PFSK-1 (cell line): ENCODE measurements at regions not wholly inside any gene's neighbourhood (a gene's known extent, or its start where the extent isn't known, plus 50 kb on each side); places are given as distances from the start of the nearest gene placed in this dataset.

ENCODE experiments used
- FOXP2 ChIP-seq: optimal IDR thresholded peaks from 2 replicates; pipeline ENCODE3; 2011; ENCODE audit warnings: borderline replicate concordance, control low read depth, inconsistent platforms; ENCODE audit not compliant: insufficient read depth; ENCODE audit errors: extremely low read length, extremely low read depth
- POLR2AphosphoS5 ChIP-seq: IDR thresholded peaks from 2 replicates; pipeline ENCODE4 v1.6.1; 2012; ENCODE audit warnings: low read depth, mild to moderate bottlenecking, control low read depth, low read length, moderate library complexity
- REST ChIP-seq, 2 experiments: IDR thresholded peaks; 2 replicates each; pipeline versions ENCODE4 v1.6.1 to v1.8.0; 2011 to 2012; ENCODE audit warnings: low read depth in 2 of 2, low read length in 2 of 2, control low read depth in 1 of 2, inconsistent platforms in 1 of 2, mild to moderate bottlenecking in 1 of 2, moderate library complexity in 1 of 2; ENCODE audit not compliant: insufficient read depth in 1 of 2
- SIN3A ChIP-seq: IDR thresholded peaks from 2 replicates; pipeline ENCODE4 v1.6.1; 2012; ENCODE audit warnings: mild to moderate bottlenecking, low read length, moderate library complexity, borderline replicate concordance; ENCODE audit not compliant: insufficient read depth
- TAF1 ChIP-seq: IDR thresholded peaks from 2 replicates; pipeline ENCODE4 v1.6.1; 2012; ENCODE audit warnings: low read length, control low read depth, borderline replicate concordance; ENCODE audit not compliant: insufficient read depth

GRCh38 chr14:98391061-98391460 is 880.9 kb downstream of the BCL11B start:
- no peak for TF ChIP-seq FOXP2
- no peak for TF ChIP-seq SIN3A
- no peak for TF ChIP-seq REST (IDR thresholded peaks at IDR 0.05; ENCODE audit: insufficient read depth in 1 of 2, low read depth in 2 of 2, low read length in 2 of 2)
- TF ChIP-seq TAF1 = no peak
- no peak for TF ChIP-seq POLR2AphosphoS5

GRCh38 chr14:98393527-98393926 is 878.5 kb downstream of the BCL11B start:
- TF ChIP-seq FOXP2 (no peak), TAF1 (no peak), POLR2AphosphoS5 (no peak), REST (IDR thresholded peaks at IDR 0.05; ENCODE audit: insufficient read depth in 1 of 2, low read depth in 2 of 2, low read length in 2 of 2) (no peak), SIN3A (no peak)

- TF ChIP-seq TAF1 (no peak), SIN3A (no peak), FOXP2 (no peak), POLR2AphosphoS5 (no peak), REST (IDR thresholded peaks at IDR 0.05; ENCODE audit: insufficient read depth in 1 of 2, low read depth in 2 of 2, low read length in 2 of 2) (no peak)
These were observed 867.2 kb downstream of the BCL11B start for GRCh38 chr14:98404811-98405210.

- TF ChIP-seq FOXP2 = no peak
- no peak for TF ChIP-seq REST (IDR thresholded peaks at IDR 0.05; ENCODE audit: insufficient read depth in 1 of 2, low read depth in 2 of 2, low read length in 2 of 2)
- TF ChIP-seq TAF1 = no peak
- no peak for TF ChIP-seq SIN3A
- TF ChIP-seq POLR2AphosphoS5 = no peak
These were observed 863.9 kb downstream of the BCL11B start for GRCh38 chr14:98408024-98408555.

GRCh38 chr14:98408713-98409112 is 863.3 kb downstream of the BCL11B start:
- TF ChIP-seq REST (IDR thresholded peaks at IDR 0.05; ENCODE audit: insufficient read depth in 1 of 2, low read depth in 2 of 2, low read length in 2 of 2) = no peak
- TF ChIP-seq FOXP2 = no peak
- TF ChIP-seq TAF1 = no peak
